Stimulated activated CD4-positive, alpha-beta T cell treated with anti-CD3 and anti-CD28 coated beads, TNF-alpha, amount 100 ng/mL, for 24 hours (primary cell): ENCODE measurements at regions not wholly inside any gene's neighbourhood (a gene's known extent, or its start where the extent isn't known, plus 50 kb on each side); places are given as distances from the start of the nearest gene placed in this dataset.

Source experiments
- DNase-seq, 3 experiments: peaks; one replicate each; pipeline ENCODE4 v3.0.0-alpha.2; 2020; ENCODE audit warnings: low read depth in 3 of 3

DNA sequence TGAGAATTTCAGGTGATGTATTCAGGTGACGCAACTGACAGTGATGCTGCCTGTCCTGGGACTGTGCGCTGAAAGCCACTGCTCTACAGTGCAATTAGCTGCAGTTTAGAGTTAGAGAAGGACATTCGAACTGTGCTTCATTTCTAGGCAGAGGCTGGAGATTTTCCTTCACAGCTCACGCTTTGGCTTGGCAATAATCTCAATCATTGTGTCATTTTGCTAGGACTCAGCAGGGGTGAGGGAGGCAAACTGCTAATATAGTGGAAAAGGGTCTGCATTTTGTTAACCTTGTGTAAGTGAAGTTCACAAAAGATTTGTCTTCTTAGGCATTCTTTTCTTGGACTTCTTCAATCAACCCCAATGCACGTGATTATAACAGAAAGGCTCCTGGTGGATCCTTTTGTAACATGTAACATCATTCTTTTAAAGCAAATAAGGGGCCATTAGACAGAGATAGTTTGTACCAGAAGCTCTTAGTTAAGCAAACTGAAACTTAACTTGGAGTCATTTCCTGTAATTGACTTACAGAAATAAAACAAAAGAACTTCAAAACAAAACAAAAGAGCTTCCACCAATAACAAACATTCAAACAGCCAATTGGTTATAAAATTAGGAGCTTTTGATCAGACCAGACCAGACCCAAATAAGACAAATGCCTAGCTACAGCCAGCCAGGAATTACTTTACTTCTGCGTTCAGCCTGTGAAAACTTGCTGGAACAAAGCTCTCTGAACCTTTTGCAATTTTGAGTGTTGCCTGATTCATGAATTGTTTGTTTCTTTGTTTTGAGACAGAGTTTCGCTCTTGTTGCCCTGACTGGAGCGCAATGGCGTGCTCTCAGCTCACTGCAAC lies 1376.3 kb upstream of the CELF4 start:
- no peak for DNase-seq

DNA sequence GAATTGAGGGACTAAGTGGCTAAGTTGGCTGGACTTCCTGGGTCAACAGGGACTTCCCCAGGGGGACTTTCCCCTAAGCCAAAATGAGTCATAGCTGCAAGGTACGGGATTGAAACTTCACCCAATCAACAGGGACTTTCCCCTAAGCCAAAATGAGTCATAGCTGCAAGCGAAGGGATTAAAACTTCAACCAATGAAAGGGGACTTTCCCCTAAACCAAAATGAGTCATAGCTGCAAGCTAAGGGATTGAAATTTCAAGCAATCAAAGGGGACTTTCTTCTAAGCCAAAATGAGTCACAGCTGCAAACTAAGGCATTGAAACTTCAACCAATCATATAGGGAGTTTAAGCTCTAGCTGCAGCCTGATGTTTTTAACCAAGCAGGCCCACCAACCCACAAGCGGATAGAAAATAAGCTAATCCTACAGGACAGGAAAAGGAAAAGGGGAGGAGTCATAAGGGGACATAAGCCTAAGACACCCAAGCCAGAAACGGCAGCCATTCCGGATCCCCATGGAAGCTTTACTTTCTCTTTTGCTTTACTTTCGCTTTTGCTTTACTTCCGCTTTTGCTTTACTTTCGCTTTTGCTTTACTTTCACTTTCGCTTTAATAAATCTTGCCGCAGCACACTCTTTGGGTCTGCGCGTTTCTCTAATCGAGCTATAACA lies 1375.4 kb upstream of the CELF4 start:
- peak; percentile 18 to 39 (median 27) for DNase-seq

GRCh38 chr18:38940475-38940862 lies 1374.9 kb upstream of the CELF4 start:
- no peak for DNase-seq

DNA sequence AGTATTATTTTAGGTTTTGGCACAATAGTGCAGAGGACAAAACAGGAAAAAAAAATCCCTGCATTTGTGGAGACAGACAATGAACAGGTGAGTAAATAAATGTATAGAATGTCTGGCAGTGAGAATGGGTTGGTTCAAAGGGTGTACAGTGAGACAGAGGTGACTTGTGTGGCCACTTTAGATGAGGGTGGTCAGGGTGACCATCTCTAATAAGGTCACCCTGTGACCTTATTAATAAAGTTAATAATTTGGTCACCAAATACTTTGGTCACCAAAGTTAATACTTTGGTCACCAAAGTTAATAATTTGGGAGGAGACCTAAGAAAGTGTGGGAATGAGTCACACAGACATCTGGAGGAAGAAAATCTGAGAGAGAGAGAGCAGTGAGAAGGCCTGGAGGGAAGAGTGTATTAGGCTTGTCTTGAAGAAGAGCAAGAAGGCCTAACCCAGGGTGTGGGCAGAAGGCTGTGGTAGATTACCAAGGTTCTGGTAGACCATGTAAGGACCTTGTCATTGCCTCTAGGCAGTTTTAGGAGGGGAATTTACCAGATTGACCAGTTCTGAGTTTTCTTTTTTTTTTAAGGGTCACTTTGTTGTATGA lies 1368.4 kb upstream of the CELF4 start:
- DNase-seq, result no peak

DNA sequence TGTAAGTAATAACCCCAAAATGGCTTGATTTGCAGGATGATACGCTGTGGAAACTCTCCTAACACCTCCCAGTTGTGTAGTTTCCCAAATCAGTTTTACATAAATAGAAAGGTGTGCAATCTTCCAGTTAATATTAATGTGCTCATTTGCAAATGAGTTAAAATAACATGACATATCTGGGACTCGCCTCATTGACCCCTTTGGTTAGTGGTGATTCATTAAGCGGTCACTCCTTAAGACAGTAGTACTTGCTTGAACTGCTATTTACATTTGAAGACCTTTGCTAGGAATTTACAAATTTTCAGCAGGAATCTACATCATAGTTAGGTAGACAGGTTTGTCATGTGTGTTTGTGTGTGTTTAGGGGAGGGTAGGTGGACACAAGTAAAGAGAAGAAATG lies 1367.7 kb upstream of the CELF4 start:
- DNase-seq, result no peak

DNA sequence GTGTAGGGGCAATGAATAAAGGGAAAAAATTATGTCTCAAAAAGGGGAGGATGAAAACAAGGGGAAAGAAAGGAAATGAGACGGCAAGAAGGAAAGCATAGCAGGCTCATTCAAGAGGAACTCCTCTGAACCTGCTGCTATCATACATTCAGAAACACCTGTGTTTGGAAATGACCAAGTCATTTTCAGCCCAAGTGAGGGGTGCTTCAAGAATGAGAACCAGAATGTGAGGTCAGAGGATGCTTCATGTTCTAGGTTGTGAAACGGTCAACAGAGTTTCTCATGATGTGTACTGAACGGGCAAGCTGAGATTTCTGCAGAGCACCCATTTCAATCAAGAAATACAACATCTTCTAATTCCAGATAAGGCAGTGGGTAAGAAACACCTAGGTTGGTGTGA lies 1367.2 kb upstream of the CELF4 start:
- no peak for DNase-seq

DNA sequence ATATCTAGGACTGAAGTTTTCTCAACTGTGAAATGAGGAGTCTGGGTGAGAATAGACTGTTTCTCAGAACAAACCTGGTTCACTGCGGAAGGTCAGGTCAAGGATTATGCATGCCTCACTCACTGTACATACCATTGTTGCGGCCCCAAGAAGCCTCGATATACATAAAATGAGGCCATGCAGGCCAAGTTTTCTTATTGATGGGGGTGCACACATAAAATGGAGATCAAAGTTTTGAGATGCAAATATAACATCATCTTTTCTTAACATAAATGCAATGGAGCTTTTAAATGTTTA lies 1366.1 kb upstream of the CELF4 start:
- no peak for DNase-seq

- no peak for DNase-seq
Measured at GRCh38 chr18:38930881-38931753, 1365.5 kb upstream of the CELF4 start.

DNA sequence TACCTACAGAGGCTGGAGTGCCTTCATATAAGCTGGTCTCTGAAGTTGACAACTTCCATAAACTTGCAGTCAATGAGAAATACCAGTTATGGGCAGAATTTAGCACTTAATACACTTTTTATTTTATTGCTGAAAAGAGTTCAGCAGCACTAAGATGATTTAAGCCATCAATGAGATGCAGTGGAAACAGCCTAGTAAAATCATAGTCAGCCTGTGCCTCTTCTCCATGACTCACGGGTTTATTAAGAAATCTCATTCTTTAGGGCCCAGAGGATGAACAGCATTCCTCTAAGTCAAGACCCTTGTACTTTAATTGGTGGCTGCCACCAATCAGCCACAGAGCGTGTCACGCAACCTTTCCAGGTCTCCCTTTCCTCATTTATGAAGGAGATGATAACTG lies 1357.9 kb upstream of the CELF4 start:
- DNase-seq, result no peak

- DNase-seq, result no peak
Measured at GRCh38 chr18:38923126-38923525, 1357.5 kb upstream of the CELF4 start.

DNA sequence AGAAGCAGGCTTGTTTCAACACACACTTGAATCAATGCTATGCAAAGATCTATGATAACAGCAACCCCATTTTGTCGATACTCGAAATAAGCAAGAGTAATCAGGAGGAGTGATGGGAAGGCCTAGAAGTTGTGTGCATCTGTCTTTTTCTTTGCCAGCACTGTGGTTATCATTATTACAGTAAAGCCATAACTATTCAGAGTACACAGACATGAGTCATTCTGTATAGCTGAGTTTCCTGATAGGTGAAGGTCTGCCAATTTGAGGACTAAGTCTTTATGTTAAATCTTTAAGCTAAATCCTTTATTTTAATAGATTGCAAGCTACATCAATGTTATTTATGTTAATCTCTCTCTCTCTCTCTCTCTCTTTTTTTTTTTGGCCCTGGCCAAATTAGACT lies 1344.4 kb upstream of the CELF4 start:
- DNase-seq, result no peak

- no peak for DNase-seq
Measured at GRCh38 chr18:38902796-38903195, 1337.2 kb upstream of the CELF4 start.

DNA sequence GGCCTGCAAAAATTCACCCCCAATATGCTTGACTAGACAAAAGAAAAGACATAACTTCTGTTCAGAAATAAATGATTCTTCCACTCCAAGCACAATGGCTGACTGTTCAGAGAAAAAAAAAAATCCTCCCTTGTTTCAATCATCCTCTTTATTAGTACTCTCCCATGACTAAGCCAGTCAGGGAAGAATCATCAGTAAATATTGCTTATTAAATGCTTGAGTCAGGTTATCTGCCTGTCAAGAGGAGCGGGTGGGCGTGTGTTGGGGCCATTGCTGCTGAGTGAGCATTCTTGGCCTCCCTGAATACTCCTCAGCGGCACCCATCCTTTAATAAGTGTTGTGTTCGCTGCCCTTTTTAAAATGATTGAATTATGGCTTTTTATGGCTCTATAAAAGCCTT lies 1334.8 kb upstream of the CELF4 start:
- no peak for DNase-seq

DNA sequence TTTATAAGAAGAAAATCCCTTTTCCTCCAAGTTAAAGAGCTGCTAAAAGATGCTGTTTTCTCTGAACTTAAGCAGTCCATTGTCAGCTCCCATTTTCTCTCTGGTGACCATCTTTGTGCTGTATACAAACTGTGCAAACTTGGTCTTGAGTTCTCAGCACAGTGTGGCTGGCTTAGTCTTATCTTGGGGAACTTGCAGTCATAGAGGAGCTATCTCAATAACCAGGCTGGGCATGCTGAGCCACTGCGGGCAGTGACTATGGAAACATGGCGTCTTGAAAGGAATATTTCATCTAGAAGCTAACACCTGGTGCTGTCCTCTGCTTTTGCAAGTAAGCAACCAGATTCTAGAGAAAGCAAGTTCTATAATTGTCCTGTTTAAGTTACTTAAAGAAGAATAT lies 1334.4 kb upstream of the CELF4 start:
- DNase-seq, result no peak

- DNase-seq, result no peak
Measured at GRCh38 chr18:38899252-38899651, 1333.7 kb upstream of the CELF4 start.

GRCh38 chr18:38898167-38898566 lies 1332.6 kb upstream of the CELF4 start:
- DNase-seq, result no peak

DNA sequence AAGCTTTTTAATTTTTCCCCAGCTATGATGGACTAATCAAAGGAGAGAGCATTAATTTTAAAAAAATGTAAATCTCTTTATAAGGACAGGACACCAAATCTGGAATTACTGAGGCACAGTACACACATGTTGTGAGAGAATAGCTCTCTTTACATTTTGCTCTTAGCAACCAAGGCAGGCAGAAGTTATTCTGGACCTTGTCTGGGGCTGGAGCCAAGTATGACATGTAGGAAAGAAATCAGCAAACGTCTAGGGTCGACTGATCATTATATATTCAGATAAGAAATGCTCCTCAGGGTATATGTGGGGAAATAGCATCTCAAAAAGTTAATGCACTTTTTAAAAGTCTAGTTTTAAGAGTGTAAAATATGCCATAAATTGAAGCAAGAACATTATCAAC lies 1330.0 kb upstream of the CELF4 start:
- no peak for DNase-seq

GRCh38 chr18:38887671-38888020 lies 1322.0 kb upstream of the CELF4 start:
- no peak for DNase-seq

DNA sequence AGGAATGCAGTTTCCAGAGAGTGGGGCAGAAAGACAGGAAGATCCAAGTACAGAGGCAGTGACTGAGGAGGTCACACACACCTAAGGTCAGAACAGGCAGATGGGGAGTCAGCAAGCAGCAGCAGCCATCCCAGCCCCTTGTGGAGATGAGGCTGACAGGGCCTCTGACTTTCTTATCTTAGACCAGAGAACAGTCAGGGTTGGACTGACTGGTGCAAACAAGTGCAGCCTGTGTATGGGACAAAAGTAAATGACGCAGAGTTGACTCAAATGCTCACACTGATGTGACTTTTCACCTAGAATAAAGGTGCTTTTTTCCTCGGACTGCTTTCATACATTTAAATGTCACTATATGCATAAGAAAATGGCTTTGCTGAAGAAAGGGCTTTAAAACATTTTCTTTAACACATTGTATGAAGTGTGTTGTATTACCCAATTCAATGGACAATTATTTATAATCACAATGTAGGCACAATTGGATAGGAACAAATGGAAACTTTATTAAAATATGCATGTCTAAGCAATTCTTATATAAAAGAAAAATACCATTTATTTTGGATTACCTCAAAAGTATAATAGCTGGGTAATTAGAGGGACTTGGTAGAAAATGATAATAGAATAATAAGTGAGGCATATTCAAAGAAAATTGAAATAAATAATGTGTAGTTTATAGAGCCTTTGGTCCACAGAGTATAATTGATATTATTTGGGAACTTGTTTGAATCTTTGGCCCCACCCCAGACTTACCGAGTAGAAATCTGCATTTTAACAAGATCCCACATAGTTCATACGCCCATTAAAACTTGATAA lies 1321.5 kb upstream of the CELF4 start:
- DNase-seq, result no peak

- DNase-seq, result no peak
Measured at GRCh38 chr18:38886235-38886634, 1320.6 kb upstream of the CELF4 start.

GRCh38 chr18:38884050-38884449 lies 1318.5 kb upstream of the CELF4 start:
- no peak for DNase-seq

- DNase-seq, result no peak
Measured at GRCh38 chr18:38883111-38883510, 1317.5 kb upstream of the CELF4 start.
